HL-60 (cell line): ENCODE measurements at regions not wholly inside any gene's neighbourhood (a gene's known extent, or its start where the extent isn't known, plus 50 kb on each side); places are given as distances from the start of the nearest gene placed in this dataset.

Experiments
- DNase-seq, 2 experiments: peaks; one replicate each; pipeline ENCODE4 v3.0.0-alpha.2; 2010 to 2020; ENCODE audit warnings: low read depth in 1 of 2, low spot score in 1 of 2
- H3K27ac ChIP-seq: fragments of 250-450 bp; sonication (Bioruptor Pico); replicated peaks from 2 replicates; pipeline ENCODE4 v1.5.1; 2020; ENCODE audit warnings: mild to moderate bottlenecking, moderate library complexity
- H3K27me3 ChIP-seq: fragments of 250-450 bp; sonication (Bioruptor Pico); 2 replicates; pipeline ENCODE4 v1.5.1; 2021; ENCODE audit warnings: mild to moderate bottlenecking, moderate library complexity; ENCODE audit not compliant: insufficient read depth, poor library complexity, severe bottlenecking
- H3K4me3 ChIP-seq: replicated peaks from 2 replicates; pipeline ENCODE4 v1.5.1; 2011; ENCODE audit warnings: mild to moderate bottlenecking, control low read depth, low read length; ENCODE audit not compliant: insufficient read depth
- GABPA ChIP-seq: IDR thresholded peaks from 2 replicates; pipeline ENCODE4 v1.6.1; 2012; ENCODE audit warnings: low read depth
- POLR2AphosphoS5 ChIP-seq: IDR thresholded peaks from 2 replicates; pipeline ENCODE4 v1.6.1; 2012; ENCODE audit warnings: low read depth
- SPI1 ChIP-seq: IDR thresholded peaks from 2 replicates; pipeline ENCODE4 v1.6.1; 2012; ENCODE audit warnings: low read depth, mild to moderate bottlenecking, borderline replicate concordance
- TF ChIP-seq, protein P1 (sequence below): IDR thresholded peaks from 2 replicates; pipeline ENCODE4 v1.6.1; 2012; ENCODE audit warnings: low read depth; ENCODE audit not compliant: insufficient replicate concordance
- TF ChIP-seq, protein P2 (sequence below): IDR thresholded peaks from one replicate; pipeline ENCODE4 v1.5.1; 2011; ENCODE audit warnings: low read length, control low read depth, inconsistent platforms; ENCODE audit not compliant: insufficient read depth

GRCh38 chr11:92697461-92698312 lies 271.8 kb upstream of the MTNR1B start:
- TF ChIP-seq, protein P1, sequence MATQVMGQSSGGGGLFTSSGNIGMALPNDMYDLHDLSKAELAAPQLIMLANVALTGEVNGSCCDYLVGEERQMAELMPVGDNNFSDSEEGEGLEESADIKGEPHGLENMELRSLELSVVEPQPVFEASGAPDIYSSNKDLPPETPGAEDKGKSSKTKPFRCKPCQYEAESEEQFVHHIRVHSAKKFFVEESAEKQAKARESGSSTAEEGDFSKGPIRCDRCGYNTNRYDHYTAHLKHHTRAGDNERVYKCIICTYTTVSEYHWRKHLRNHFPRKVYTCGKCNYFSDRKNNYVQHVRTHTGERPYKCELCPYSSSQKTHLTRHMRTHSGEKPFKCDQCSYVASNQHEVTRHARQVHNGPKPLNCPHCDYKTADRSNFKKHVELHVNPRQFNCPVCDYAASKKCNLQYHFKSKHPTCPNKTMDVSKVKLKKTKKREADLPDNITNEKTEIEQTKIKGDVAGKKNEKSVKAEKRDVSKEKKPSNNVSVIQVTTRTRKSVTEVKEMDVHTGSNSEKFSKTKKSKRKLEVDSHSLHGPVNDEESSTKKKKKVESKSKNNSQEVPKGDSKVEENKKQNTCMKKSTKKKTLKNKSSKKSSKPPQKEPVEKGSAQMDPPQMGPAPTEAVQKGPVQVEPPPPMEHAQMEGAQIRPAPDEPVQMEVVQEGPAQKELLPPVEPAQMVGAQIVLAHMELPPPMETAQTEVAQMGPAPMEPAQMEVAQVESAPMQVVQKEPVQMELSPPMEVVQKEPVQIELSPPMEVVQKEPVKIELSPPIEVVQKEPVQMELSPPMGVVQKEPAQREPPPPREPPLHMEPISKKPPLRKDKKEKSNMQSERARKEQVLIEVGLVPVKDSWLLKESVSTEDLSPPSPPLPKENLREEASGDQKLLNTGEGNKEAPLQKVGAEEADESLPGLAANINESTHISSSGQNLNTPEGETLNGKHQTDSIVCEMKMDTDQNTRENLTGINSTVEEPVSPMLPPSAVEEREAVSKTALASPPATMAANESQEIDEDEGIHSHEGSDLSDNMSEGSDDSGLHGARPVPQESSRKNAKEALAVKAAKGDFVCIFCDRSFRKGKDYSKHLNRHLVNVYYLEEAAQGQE: no peak
- no peak for TF ChIP-seq SPI1
- TF ChIP-seq, protein P2, sequence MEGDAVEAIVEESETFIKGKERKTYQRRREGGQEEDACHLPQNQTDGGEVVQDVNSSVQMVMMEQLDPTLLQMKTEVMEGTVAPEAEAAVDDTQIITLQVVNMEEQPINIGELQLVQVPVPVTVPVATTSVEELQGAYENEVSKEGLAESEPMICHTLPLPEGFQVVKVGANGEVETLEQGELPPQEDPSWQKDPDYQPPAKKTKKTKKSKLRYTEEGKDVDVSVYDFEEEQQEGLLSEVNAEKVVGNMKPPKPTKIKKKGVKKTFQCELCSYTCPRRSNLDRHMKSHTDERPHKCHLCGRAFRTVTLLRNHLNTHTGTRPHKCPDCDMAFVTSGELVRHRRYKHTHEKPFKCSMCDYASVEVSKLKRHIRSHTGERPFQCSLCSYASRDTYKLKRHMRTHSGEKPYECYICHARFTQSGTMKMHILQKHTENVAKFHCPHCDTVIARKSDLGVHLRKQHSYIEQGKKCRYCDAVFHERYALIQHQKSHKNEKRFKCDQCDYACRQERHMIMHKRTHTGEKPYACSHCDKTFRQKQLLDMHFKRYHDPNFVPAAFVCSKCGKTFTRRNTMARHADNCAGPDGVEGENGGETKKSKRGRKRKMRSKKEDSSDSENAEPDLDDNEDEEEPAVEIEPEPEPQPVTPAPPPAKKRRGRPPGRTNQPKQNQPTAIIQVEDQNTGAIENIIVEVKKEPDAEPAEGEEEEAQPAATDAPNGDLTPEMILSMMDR: no peak
- TF ChIP-seq GABPA: no peak
- TF ChIP-seq POLR2AphosphoS5: no peak
- Histone ChIP-seq H3K27ac (no peak overlapping the region), H3K4me3 (no peak overlapping the region), H3K27me3 (no peaks in the 10 kb centered on the region)
- no peak for DNase-seq

GRCh38 chr11:92698742-92699141 lies 270.7 kb upstream of the MTNR1B start:
- no peak for DNase-seq
- H3K27ac ChIP-seq: no peak overlapping the region
- TF ChIP-seq, protein P1: no peak
- TF ChIP-seq SPI1: no peak
- no peak for TF ChIP-seq POLR2AphosphoS5
- no peak for TF ChIP-seq GABPA
- TF ChIP-seq, protein P2: no peak
- H3K4me3 ChIP-seq: no peak overlapping the region
- no peaks in the 10 kb centered on the region for H3K27me3 ChIP-seq

DNA sequence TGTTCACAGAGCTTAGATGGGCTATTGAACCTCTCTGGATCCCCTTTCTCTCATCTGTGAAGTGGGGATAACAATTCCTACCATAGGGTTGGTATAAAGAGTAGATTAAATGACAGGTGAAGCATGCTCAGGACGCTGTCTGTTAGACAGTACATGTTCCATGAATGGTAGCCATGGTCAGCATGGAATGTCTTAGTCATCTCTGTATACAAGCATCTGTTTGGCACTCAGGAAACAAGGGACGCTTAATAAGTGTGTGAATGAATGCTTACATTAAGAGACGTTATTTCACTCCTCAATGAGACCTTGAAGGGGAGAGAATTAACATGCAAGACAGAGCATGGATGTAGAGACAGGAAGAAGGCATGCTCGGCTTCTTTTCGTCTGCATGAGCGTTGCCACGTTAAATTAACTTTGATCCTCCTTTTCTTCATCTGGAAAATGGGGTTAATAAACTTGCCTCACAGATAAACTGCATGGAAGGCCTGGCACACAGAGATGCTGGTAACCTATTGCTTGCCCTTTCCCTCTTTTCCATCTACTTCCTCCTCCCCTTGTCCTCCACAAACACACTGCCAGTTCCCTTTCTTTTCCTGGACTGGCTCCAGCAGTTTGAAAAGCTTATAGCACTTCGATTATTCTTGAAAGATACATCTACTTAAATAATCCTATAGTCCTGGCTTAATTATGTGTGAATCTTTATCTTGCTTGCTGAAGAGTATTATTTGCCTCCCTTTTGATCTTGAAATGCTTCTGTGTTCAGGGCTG lies 267.2 kb upstream of the MTNR1B start:
- TF ChIP-seq, protein P1: no peak
- TF ChIP-seq POLR2AphosphoS5 (no peak), GABPA (no peak), SPI1 (no peak)
- TF ChIP-seq, protein P2: no peak
- H3K27me3 ChIP-seq: no peaks in the 10 kb centered on the region
- no peak overlapping the region for H3K27ac ChIP-seq
- no peak for DNase-seq
- H3K4me3 ChIP-seq: no peak overlapping the region
